ENCODE measurements at regions not wholly inside any gene's neighbourhood (a gene's known extent, or its start where the extent isn't known, plus 50 kb on each side); places are given as distances from the start of the nearest gene placed in this dataset.

DNA sequence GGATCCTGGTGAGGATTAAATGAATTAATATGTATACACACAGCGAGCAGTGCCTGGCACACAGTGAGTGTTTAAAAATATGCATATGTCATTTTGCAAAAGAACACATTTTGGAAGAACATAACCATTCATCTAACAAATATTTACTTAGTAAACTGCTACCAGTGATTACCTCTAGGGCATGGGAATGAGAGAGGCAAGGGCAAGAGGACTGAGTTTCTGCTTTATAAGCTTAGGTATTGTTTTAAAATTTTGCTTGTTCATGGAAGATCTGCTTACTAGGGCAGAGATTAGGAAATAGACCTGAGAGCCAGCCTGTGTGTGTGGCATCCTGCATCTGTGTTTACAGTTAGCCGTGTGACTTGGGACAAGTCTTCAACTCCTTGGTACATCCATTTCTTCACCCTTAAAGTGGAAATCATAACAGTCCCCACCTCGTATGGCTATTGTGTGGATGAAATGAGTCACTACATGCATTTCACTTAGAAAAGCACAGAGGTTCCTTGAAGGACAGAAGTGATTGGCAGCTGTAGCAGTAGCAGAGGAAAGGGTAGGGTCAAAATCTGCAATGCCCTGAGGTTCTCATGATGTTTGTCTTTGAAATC lies 198.5 kb upstream of the FMN2 start:
- no peak for ATAC-seq
- intact Hi-C loops (cut with DNase I; ENCODE audit: low total_unique reads): no loop called here
- no peak overlapping the region for H3K27ac ChIP-seq

DNA sequence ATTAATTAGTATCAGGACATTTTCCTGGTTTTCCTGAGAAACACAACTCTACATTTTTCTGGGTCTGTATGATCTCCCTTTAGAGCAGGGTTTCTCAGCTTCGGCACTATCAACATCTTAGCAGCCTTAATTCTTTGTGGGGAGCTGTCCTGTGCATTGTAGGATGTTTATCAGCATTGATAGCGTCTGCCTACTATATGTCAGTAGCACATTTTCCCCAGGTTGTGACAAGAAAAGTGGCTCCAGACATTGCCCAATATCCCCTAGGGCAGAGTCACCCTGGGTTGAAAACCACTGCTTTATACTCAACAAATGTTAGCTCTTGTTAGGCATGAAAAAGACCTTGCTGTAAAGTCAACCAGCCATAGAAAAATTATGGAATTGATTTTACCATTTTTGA lies 195.1 kb upstream of the FMN2 start:
- no peak for DNase-seq
- intact Hi-C loops (cut with DNase I; ENCODE audit: low total_unique reads): no loop called here
- TF ChIP-seq POLR2A (IDR thresholded peaks at IDR 0.05): no peak
- TF ChIP-seq CTCF (IDR thresholded peaks at IDR 0.05 in 4 of 5, conservative IDR thresholded peaks at IDR 0.05 in 1 of 5): no peak
- ATAC-seq: no peak
- Histone ChIP-seq H3K4me1 (no peaks in the 10 kb centered on the region), H3K36me3 (no peaks in the 10 kb centered on the region), H3K9me3 (no peaks in the 10 kb centered on the region), H3K27ac (no peak overlapping the region), H3K4me3 (no peak overlapping the region), H3K27me3 (peaks cover 0 to 5% (median 0%) of the 10 kb centered on the region in 3 donors)
- in situ Hi-C loops (cut with MboI; ENCODE audit: low sequenced_read_pairs in 4 of 4): loop anchor here in 3 of 4 donors (10.0 to 25.0 kb wide), 2 partner anchors 484 to 492 kb away; no protein-coding TSS in a partner anchor

More for the DNA sequence above, 198.5 kb upstream of the FMN2 start:
- H3K27me3 ChIP-seq: peaks cover 0 to 5% (median 0%) of the 10 kb centered on the region in 3 donors
- H3K9me3 ChIP-seq: no peaks in the 10 kb centered on the region
- no peak for DNase-seq
- in situ Hi-C loops (cut with MboI; ENCODE audit: low sequenced_read_pairs in 4 of 4): loop anchor here in 3 of 4 donors (10.0 to 25.0 kb wide), 2 partner anchors 481 to 488 kb away; no protein-coding TSS in a partner anchor
- H3K36me3 ChIP-seq: no peaks in the 10 kb centered on the region
- H3K4me1 ChIP-seq: no peaks in the 10 kb centered on the region
- TF ChIP-seq POLR2A (IDR thresholded peaks at IDR 0.05): no peak
- no peak for TF ChIP-seq CTCF (IDR thresholded peaks at IDR 0.05 in 4 of 5, conservative IDR thresholded peaks at IDR 0.05 in 1 of 5)
- no peak overlapping the region for H3K4me3 ChIP-seq

GRCh38 chr1:239896980-239897379 lies 194.7 kb upstream of the FMN2 start:
- Histone ChIP-seq H3K27ac (no peak overlapping the region), H3K27me3 (peaks cover 0 to 5% (median 0%) of the 10 kb centered on the region in 3 donors), H3K4me3 (no peak overlapping the region), H3K9me3 (no peaks in the 10 kb centered on the region), H3K36me3 (no peaks in the 10 kb centered on the region), H3K4me1 (no peaks in the 10 kb centered on the region)
- TF ChIP-seq CTCF (IDR thresholded peaks at IDR 0.05 in 4 of 5, conservative IDR thresholded peaks at IDR 0.05 in 1 of 5) (no peak), POLR2A (IDR thresholded peaks at IDR 0.05) (no peak)
- no peak for ATAC-seq
- no peak for DNase-seq
- in situ Hi-C loops (cut with MboI; ENCODE audit: low sequenced_read_pairs in 4 of 4) (loop anchor here in 3 of 4 donors (10.0 to 25.0 kb wide), 2 partner anchors 485 to 492 kb away; no protein-coding TSS in a partner anchor), intact Hi-C loops (cut with DNase I; ENCODE audit: low total_unique reads) (no loop called here)

- Histone ChIP-seq H3K9me3 (no peaks in the 10 kb centered on the region), H3K4me1 (no peaks in the 10 kb centered on the region), H3K36me3 (no peaks in the 10 kb centered on the region), H3K27me3 (peaks cover 0 to 5% (median 0%) of the 10 kb centered on the region in 3 donors), H3K4me3 (no peak overlapping the region), H3K27ac (no peak overlapping the region)
- in situ Hi-C loops (cut with MboI; ENCODE audit: low sequenced_read_pairs in 4 of 4): loop anchor here in 3 of 4 donors (10.0 to 25.0 kb wide), 2 partner anchors 485 to 493 kb away; no protein-coding TSS in a partner anchor
- DNase-seq: no peak
- TF ChIP-seq POLR2A (IDR thresholded peaks at IDR 0.05) (no peak), CTCF (IDR thresholded peaks at IDR 0.05 in 4 of 5, conservative IDR thresholded peaks at IDR 0.05 in 1 of 5) (no peak)
- ATAC-seq: no peak
- intact Hi-C loops (cut with DNase I; ENCODE audit: low total_unique reads): no loop called here
Observed at GRCh38 chr1:239897458-239897857, 194.2 kb upstream of the FMN2 start.

Measured in gastrocnemius medialis (tissue), 4 donors.